ENCODE measurements at regions not wholly inside any gene's neighbourhood (a gene's known extent, or its start where the extent isn't known, plus 50 kb on each side); places are given as distances from the start of the nearest gene placed in this dataset.
A peak's percentile ranks its signal among the peaks of the same experiment; 100 is the strongest.
"Not testable (repeated sequence)": the region's sequence is repeated elsewhere in the genome, so short reads cannot be mapped to it uniquely, and the experiment has no call there.

GRCh38 chr14:105688664-105689221 is 162.4 kb downstream of the TMEM121 start:
- FAIRE-seq; H3K9me3 ChIP-seq; ATAC-seq; H3K4me1 ChIP-seq; H3K36me3 ChIP-seq; H3K4me3 ChIP-seq; H3K27me3 ChIP-seq; intact Hi-C loops (cut with DNase I); DNase-seq; H3K27ac ChIP-seq: not testable (repeated sequence)
- WGBS, 2 donors: 80 to 91% methylated on average over 2 to 4 of the region's 4 CpGs

- Histone ChIP-seq H3K27ac (no peak overlapping the region), H3K9me3 (no peaks in the 10 kb centered on the region), H3K4me1 (no peaks in the 10 kb centered on the region), H3K36me3 (no peaks in the 10 kb centered on the region), H3K4me3 (no peak overlapping the region), H3K27me3 (no peaks in the 10 kb centered on the region)
- FAIRE-seq (no peak), ATAC-seq (no peak), DNase-seq (no peak)
- intact Hi-C loops (cut with DNase I): no loop called here
- TF ChIP-seq CTCF (IDR thresholded peaks at IDR 0.05): no peak
- WGBS, 2 donors: 87% methylated on average over 1 of the region's 1 CpG
These were observed 163.3 kb downstream of the TMEM121 start for GRCh38 chr14:105689722-105690121.

GRCh38 chr14:105690671-105691070 is 164.3 kb downstream of the TMEM121 start:
- Histone ChIP-seq H3K27ac (no peak overlapping the region), H3K9me3 (no peaks in the 10 kb centered on the region), H3K36me3 (no peaks in the 10 kb centered on the region), H3K4me3 (no peak overlapping the region), H3K27me3 (no peaks in the 10 kb centered on the region), H3K4me1 (no peaks in the 10 kb centered on the region)
- intact Hi-C loops (cut with DNase I): no loop called here
- TF ChIP-seq CTCF (IDR thresholded peaks at IDR 0.05): no peak
- no peak for FAIRE-seq
- WGBS, 2 donors: 62 to 78% methylated on average over 3 of the region's 3 CpGs
- no peak for ATAC-seq
- no peak for DNase-seq

- H3K9me3 ChIP-seq; H3K36me3 ChIP-seq; FAIRE-seq; H3K27ac ChIP-seq; H3K27me3 ChIP-seq; H3K4me1 ChIP-seq; ATAC-seq; H3K4me3 ChIP-seq; intact Hi-C loops (cut with DNase I): not testable (repeated sequence)
- 80 to 90% methylated on average over 19 to 24 of the region's 25 CpGs for WGBS, 2 donors
- peak in 3 of 6 donors; percentile 4 to 49 (median 36) for DNase-seq
These were observed 165.1 kb downstream of the TMEM121 start for GRCh38 chr14:105691321-105692109.

DNA sequence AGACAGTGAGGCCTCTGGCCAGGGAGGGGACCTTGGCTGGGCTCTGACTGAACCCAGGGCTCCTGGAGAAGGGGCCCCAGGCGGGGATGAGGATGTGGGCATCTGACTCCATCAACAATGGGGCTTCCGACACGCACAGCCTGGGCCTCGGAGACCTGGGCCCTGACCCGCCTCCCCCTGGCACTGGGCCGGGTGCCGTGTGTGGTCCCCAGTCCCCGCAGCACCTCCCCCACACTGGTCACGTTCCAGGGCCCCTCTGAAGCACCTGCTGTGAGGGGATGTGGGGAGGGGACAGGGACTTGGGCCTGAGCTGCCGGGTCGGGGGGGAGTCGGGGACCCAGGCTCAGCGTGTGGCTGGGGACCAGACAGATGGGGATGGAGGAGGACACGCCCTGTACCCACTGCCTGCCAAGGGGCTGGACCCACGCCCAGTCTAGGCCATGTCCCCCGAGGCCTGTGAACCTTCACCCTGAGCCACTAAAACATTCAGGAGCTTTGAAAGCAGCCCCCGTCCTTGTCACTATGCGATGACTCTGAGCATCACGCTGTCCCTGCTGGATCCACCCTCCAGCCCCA is 165.8 kb downstream of the TMEM121 start:
- intact Hi-C loops (cut with DNase I); DNase-seq; FAIRE-seq: not testable (repeated sequence)

DNA sequence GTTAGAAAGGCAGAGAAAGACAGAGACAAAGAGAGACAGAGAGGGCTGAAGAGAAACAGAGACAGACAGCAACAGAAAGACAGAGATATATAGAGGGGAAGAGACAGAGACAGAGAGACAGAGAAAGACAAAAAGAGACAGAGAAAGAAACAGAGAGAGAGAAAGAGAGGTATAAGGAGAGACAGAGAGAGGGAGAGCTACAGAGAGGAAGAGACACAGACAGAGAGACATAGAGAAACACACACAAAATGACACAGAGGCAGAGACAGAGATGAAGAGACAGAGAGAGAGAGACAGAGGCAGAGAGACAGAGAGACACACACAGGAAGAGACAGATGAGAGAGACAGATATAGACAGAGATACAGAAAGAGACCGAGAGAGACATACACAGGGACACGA is 168.6 kb downstream of the TMEM121 start:
- no peaks in the 10 kb centered on the region for H3K36me3 ChIP-seq
- no peaks in the 10 kb centered on the region for H3K27me3 ChIP-seq
- no peaks in the 10 kb centered on the region for H3K4me1 ChIP-seq
- 75 to 81% methylated on average over 2 of the region's 2 CpGs for WGBS, 2 donors
- no peak overlapping the region for H3K27ac ChIP-seq
- FAIRE-seq (no peak), DNase-seq (no peak), ATAC-seq (no peak)
- H3K9me3 ChIP-seq: no peaks in the 10 kb centered on the region
- H3K4me3 ChIP-seq: no peak overlapping the region
- no peak for TF ChIP-seq CTCF (IDR thresholded peaks at IDR 0.05)
- intact Hi-C loops (cut with DNase I): no loop called here

More for the DNA sequence above, 165.8 kb downstream of the TMEM121 start:
- not testable (repeated sequence) for ATAC-seq, H3K36me3 ChIP-seq, H3K27me3 ChIP-seq, H3K9me3 ChIP-seq, H3K4me3 ChIP-seq, H3K27ac ChIP-seq, H3K4me1 ChIP-seq
- no CpG with 5 or more reads among the region's 19 CpGs for WGBS, 2 donors

- intact Hi-C loops (cut with DNase I); H3K4me1 ChIP-seq; H3K27ac ChIP-seq; FAIRE-seq; H3K36me3 ChIP-seq; H3K9me3 ChIP-seq; H3K27me3 ChIP-seq; ATAC-seq; DNase-seq; H3K4me3 ChIP-seq: not testable (repeated sequence)
- no CpG with 5 or more reads among the region's 11 CpGs for WGBS, 2 donors
These were observed 170.0 kb downstream of the TMEM121 start for GRCh38 chr14:105696388-105696787.

DNA sequence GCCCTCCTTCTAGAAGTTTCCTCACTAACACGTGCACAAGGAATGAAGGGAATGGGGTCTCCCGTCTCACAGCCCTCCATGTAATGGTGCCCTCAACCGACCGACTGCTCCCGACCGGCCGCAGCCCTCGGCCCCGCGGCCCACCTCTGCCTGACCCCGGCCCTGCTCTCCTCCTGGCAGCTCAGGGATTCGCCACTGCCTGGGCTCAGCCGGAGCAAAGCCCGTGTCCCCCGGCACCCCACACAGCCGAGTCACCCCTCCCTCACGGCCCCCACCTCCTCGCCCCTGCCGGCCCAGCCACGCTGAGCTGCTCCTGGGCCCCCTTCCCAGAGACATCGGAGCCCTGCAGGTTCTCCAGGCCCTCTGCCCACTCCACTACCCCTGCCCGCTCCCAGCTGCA is 171.0 kb downstream of the TMEM121 start:
- ATAC-seq; intact Hi-C loops (cut with DNase I); H3K27me3 ChIP-seq; H3K4me3 ChIP-seq; H3K27ac ChIP-seq; FAIRE-seq; H3K4me1 ChIP-seq; H3K36me3 ChIP-seq; H3K9me3 ChIP-seq: not testable (repeated sequence)
- DNase-seq: peak in 2 of 6 donors; percentile 20 to 44
- 69 to 81% methylated on average over 17 to 21 of the region's 22 CpGs for WGBS, 2 donors

DNA sequence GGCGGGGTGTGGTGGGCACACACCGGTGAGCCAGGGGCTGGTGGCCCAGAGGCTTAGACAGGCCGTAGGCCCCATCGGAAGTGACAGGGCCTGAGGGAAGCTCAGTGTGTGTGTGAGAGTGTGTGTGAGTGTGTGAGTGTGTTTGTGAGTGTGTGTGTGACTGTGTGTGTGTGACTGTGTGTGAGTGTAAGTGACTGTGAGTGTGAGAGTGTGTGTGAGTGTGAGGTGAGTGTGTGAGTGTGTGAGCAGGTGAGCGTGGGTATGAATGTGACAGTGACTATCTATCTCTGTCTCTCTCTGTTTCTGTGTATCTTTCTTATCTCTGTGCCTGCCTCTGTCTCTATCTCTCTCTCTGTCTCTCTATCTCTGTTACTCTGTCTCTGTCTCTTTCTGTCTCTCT is 171.6 kb downstream of the TMEM121 start:
- H3K4me1 ChIP-seq; H3K9me3 ChIP-seq; ATAC-seq; H3K27ac ChIP-seq; intact Hi-C loops (cut with DNase I); H3K36me3 ChIP-seq; H3K27me3 ChIP-seq; H3K4me3 ChIP-seq; DNase-seq; FAIRE-seq: not testable (repeated sequence)
- 65 to 85% methylated on average over 5 of the region's 5 CpGs for WGBS, 2 donors
